ENCODE measurements at regions not wholly inside any gene's neighbourhood (a gene's known extent, or its start where the extent isn't known, plus 50 kb on each side); places are given as distances from the start of the nearest gene placed in this dataset.

DNA sequence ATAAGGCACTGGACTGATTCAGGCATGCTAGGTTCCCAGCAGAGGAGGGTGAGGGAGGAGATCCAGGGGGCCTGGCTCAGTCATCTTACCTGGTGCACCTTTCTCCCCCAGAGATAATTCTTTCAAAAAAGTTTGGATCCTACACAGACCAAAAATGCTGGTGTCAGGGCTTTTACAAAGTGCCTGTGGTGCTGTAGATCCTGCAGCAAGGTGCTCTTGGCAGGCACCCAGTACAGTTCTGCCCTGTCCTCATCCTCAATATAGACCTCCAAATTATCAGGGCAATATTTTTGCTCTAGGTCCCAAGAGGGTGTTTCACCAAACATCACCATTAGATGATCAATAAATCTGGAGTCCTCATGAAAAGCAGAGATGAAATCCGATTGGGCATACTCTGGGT lies 78.5 kb upstream of the IGFBP3 start:
- TF ChIP-seq EZH2phosphoT487 (IDR thresholded peaks at IDR 0.05): no peak
- TF ChIP-seq EZH2 (IDR thresholded peaks at IDR 0.05): no peak
